GM23338 (cell line): ENCODE measurements at regions not wholly inside any gene's neighbourhood (a gene's known extent, or its start where the extent isn't known, plus 50 kb on each side); places are given as distances from the start of the nearest gene placed in this dataset.

Experiments used
- ATAC-seq: fragments of 200-7000 bp; cut with Tn5 transposase; 3 replicates; pipeline ENCODE4 v1.9.1; 2020
- DNase-seq: peaks from one replicate; pipeline ENCODE4 v3.0.0-alpha.2; 2015; ENCODE audit warnings: low spot score
- H2AFZ ChIP-seq: fragments of 200-600 bp; sonication (generic); 2 replicates; pipeline ENCODE4 v1.8.0; 2016; ENCODE audit warnings: antibody characterized with exemption, mild to moderate bottlenecking, moderate library complexity
- H3F3A ChIP-seq: fragments of 200-600 bp; sonication (generic); replicated peaks from 2 replicates; pipeline ENCODE4 v1.8.0; 2017; ENCODE audit warnings: antibody characterized with exemption, mixed run types, low read depth
- H3K27ac ChIP-seq: fragments of 200-600 bp; sonication (generic); 2 replicates; pipeline ENCODE4 v1.6.1; 2016; ENCODE audit warnings: low read depth
- H3K27me3 ChIP-seq: fragments of 200-600 bp; sonication (generic); 2 replicates; pipeline ENCODE4 v1.8.0; 2016; ENCODE audit warnings: mild to moderate bottlenecking, mixed run types, moderate library complexity; ENCODE audit not compliant: insufficient read depth
- H3K36me3 ChIP-seq: fragments of 200-600 bp; sonication (generic); 2 replicates; pipeline ENCODE4 v1.8.0; 2016; ENCODE audit warnings: mild to moderate bottlenecking; ENCODE audit not compliant: insufficient read depth
- H3K4me1 ChIP-seq: fragments of 200-600 bp; sonication (generic); 2 replicates; pipeline ENCODE4 v1.8.0; 2016; ENCODE audit warnings: mild to moderate bottlenecking, moderate library complexity; ENCODE audit not compliant: insufficient read depth
- H3K4me2 ChIP-seq: fragments of 200-600 bp; sonication (generic); 2 replicates; pipeline ENCODE4 v1.7.1; 2017; ENCODE audit warnings: mixed run types
- H3K4me3 ChIP-seq: fragments of 200-600 bp; sonication (generic); 2 replicates; pipeline ENCODE4 v1.6.1; 2016; ENCODE audit warnings: mixed run types
- H3K79me2 ChIP-seq: fragments of 200-600 bp; sonication (generic); replicated peaks from 2 replicates; pipeline ENCODE4 v1.8.0; 2017; ENCODE audit warnings: mild to moderate bottlenecking; ENCODE audit not compliant: insufficient read depth
- H3K9me2 ChIP-seq: fragments of 200-600 bp; sonication (generic); 2 replicates; pipeline ENCODE4 v1.8.0; 2017; ENCODE audit not compliant: insufficient read depth
- H4K20me1 ChIP-seq: fragments of 200-600 bp; sonication (generic); replicated peaks from 2 replicates; pipeline ENCODE4 v1.8.0; 2017; ENCODE audit warnings: mild to moderate bottlenecking; ENCODE audit not compliant: insufficient read depth
- H3K27ac Mint-ChIP-seq: 2 replicates; pipeline ENCODE4 v1.8.0; 2020; ENCODE audit warnings: inconsistent platforms, mild to moderate bottlenecking, moderate library complexity, mixed read lengths
- H3K27me3 Mint-ChIP-seq: 3 replicates; pipeline ENCODE4 v1.8.0; 2022; ENCODE audit warnings: low read depth, mild to moderate bottlenecking, moderate library complexity, mixed read lengths, inconsistent platforms; ENCODE audit not compliant: insufficient read depth, poor library complexity
- H3K36me3 Mint-ChIP-seq: 3 replicates; pipeline ENCODE4 v1.8.0; 2021; ENCODE audit warnings: low read depth, mild to moderate bottlenecking, inconsistent platforms, moderate library complexity, mixed read lengths
- H3K4me1 Mint-ChIP-seq: 3 replicates; pipeline ENCODE4 v1.8.0; 2020; ENCODE audit warnings: mild to moderate bottlenecking, inconsistent platforms, mixed read lengths
- H3K4me3 Mint-ChIP-seq: 3 replicates; pipeline ENCODE4 v1.8.0; 2021; ENCODE audit warnings: moderate library complexity, mild to moderate bottlenecking, inconsistent platforms, mixed read lengths
- H3K9me3 Mint-ChIP-seq: 3 replicates; pipeline ENCODE4 v1.8.0; 2020; ENCODE audit warnings: moderate library complexity, mild to moderate bottlenecking, inconsistent platforms, mixed read lengths
- EZH2 ChIP-seq: fragments of 200-600 bp; sonication (generic); IDR thresholded peaks from one replicate; pipeline ENCODE4 v1.8.0; 2017; ENCODE audit warnings: antibody characterized with exemption, mild to moderate bottlenecking, low read depth; ENCODE audit not compliant: unreplicated experiment
- EZH2phosphoT487 ChIP-seq: fragments of 200-600 bp; sonication (generic); IDR thresholded peaks from one replicate; pipeline ENCODE4 v1.8.1; 2018; ENCODE audit warnings: antibody characterized with exemption; ENCODE audit not compliant: unreplicated experiment
- TF ChIP-seq, protein P1 (sequence below): IDR thresholded peaks from 2 replicates; pipeline ENCODE4 v1.6.1; 2016; ENCODE audit warnings: antibody characterized with exemption
- TF ChIP-seq, protein P2 (sequence below), 2 experiments: fragments of 200-600 bp in 1 of 2; sonication (generic) in 1 of 2; conservative IDR thresholded peaks; 2 replicates each; pipeline versions ENCODE4 v1.5.1 to v1.6.1; 2016 to 2017; ENCODE audit warnings: antibody characterized with exemption in 2 of 2, low read depth in 2 of 2, mild to moderate bottlenecking in 2 of 2, moderate library complexity in 1 of 2

DNA sequence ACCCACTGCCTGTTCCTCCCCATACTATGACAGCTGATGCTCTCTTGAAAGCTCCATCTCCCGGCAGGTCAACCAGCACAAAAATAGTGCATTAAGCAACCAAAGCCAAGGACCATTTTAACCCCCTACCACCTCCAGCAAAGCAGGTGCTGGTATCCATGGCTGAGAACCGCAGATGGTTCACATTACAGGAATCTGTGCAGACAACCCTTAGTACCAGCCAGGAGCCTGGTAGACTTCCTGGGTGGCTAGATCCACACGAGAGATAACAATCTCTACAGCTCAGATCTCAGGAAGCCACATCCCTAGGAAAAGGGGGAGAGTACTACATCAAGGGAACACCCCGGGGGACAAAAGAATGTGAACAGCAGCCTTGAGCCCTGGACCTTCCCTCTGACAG lies 248.0 kb downstream of the FGF13 start:
- H3K9me3 Mint-ChIP-seq = peaks cover 3% of the 10 kb centered on the region; the same call in 1 of the 3 replicates
- H3K36me3 ChIP-seq = no peaks in the 10 kb centered on the region
- H2AFZ ChIP-seq = no peak overlapping the region
- no peaks in the 10 kb centered on the region for H3K79me2 ChIP-seq
- H4K20me1 ChIP-seq = no peaks in the 10 kb centered on the region
- ATAC-seq (no peak), DNase-seq (no peak)
- no peak overlapping the region for H3K4me2 ChIP-seq
- H3K4me1 Mint-ChIP-seq = no peaks in the 10 kb centered on the region
- no peak overlapping the region for H3K27ac Mint-ChIP-seq
- no peaks in the 10 kb centered on the region for H3K9me2 ChIP-seq
- H3K27me3 ChIP-seq = no peaks in the 10 kb centered on the region
- no peaks in the 10 kb centered on the region for H3K27me3 Mint-ChIP-seq
- H3K4me3 ChIP-seq = no peak overlapping the region
- H3K36me3 Mint-ChIP-seq = no peaks in the 10 kb centered on the region
- TF ChIP-seq, protein P1, sequence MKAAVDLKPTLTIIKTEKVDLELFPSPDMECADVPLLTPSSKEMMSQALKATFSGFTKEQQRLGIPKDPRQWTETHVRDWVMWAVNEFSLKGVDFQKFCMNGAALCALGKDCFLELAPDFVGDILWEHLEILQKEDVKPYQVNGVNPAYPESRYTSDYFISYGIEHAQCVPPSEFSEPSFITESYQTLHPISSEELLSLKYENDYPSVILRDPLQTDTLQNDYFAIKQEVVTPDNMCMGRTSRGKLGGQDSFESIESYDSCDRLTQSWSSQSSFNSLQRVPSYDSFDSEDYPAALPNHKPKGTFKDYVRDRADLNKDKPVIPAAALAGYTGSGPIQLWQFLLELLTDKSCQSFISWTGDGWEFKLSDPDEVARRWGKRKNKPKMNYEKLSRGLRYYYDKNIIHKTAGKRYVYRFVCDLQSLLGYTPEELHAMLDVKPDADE = no peak
- TF ChIP-seq, protein P2, sequence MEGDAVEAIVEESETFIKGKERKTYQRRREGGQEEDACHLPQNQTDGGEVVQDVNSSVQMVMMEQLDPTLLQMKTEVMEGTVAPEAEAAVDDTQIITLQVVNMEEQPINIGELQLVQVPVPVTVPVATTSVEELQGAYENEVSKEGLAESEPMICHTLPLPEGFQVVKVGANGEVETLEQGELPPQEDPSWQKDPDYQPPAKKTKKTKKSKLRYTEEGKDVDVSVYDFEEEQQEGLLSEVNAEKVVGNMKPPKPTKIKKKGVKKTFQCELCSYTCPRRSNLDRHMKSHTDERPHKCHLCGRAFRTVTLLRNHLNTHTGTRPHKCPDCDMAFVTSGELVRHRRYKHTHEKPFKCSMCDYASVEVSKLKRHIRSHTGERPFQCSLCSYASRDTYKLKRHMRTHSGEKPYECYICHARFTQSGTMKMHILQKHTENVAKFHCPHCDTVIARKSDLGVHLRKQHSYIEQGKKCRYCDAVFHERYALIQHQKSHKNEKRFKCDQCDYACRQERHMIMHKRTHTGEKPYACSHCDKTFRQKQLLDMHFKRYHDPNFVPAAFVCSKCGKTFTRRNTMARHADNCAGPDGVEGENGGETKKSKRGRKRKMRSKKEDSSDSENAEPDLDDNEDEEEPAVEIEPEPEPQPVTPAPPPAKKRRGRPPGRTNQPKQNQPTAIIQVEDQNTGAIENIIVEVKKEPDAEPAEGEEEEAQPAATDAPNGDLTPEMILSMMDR (conservative IDR thresholded peaks at IDR 0.05; ENCODE audit: low read depth in 2 of 2) = no peak
- TF ChIP-seq EZH2phosphoT487 (no peak), EZH2 (no peak)
- no peak overlapping the region for H3K27ac ChIP-seq
- no peaks in the 10 kb centered on the region for H3F3A ChIP-seq
- H3K4me3 Mint-ChIP-seq = no peak overlapping the region
- H3K4me1 ChIP-seq = no peaks in the 10 kb centered on the region
